ENCODE measurements at regions not wholly inside any gene's neighbourhood (a gene's known extent, or its start where the extent isn't known, plus 50 kb on each side); places are given as distances from the start of the nearest gene placed in this dataset.

DNA sequence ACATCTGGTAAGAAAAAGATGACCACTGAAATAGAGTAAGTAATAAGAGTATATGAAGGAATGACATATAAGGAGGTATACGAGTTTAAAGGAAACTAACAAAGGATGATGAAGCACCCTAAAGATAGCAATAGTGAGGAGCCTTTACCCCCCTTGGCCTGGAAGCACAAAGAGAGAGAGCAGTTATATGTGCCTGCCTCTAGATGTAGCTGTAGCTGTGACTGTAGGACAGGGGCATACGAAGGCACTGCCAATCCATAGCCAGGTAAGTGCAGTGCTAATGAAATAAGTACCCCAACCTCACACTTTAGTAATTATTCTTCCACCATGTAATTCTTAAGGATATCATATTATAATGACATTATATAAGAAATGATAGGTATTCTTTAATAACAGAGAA is 90.1 kb upstream of the FKBP1C start:
- Histone ChIP-seq H3K4me3 (no peak overlapping the region), H3K27ac (no peak overlapping the region), H3K4me1 (no peaks in the 10 kb centered on the region), H3K27me3 (no peaks in the 10 kb centered on the region), H3K36me3 (no peaks in the 10 kb centered on the region), H3K9me3 (no peaks in the 10 kb centered on the region)
- TF ChIP-seq, protein P1, sequence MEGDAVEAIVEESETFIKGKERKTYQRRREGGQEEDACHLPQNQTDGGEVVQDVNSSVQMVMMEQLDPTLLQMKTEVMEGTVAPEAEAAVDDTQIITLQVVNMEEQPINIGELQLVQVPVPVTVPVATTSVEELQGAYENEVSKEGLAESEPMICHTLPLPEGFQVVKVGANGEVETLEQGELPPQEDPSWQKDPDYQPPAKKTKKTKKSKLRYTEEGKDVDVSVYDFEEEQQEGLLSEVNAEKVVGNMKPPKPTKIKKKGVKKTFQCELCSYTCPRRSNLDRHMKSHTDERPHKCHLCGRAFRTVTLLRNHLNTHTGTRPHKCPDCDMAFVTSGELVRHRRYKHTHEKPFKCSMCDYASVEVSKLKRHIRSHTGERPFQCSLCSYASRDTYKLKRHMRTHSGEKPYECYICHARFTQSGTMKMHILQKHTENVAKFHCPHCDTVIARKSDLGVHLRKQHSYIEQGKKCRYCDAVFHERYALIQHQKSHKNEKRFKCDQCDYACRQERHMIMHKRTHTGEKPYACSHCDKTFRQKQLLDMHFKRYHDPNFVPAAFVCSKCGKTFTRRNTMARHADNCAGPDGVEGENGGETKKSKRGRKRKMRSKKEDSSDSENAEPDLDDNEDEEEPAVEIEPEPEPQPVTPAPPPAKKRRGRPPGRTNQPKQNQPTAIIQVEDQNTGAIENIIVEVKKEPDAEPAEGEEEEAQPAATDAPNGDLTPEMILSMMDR (IDR thresholded peaks at IDR 0.05) = no peak
- 33 to 34% methylated on average over 2 of the region's 2 CpGs for WGBS, 2 donors
- DNase-seq = no peak
- intact Hi-C loops (cut with DNase I) = no loop called here
- no peak for ATAC-seq

DNA sequence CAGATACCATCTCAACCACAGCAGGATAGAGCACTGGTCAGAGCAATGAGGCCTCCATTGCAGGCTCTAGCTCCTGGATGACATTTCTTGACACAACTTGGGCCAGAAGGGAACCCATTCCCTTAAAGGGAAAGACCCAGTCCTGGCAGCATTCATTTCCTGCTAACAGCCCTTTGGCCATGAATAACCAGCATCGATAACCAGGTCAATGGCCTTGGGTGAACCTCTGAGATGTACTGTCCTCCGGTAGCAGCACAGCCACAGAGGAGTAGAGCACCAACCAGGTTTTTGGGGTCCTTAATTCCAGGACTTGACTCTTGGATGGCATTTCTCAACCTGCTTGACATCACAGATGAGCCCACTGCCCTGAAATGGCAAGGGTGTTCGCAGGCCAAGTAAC is 71.2 kb upstream of the FKBP1C start:
- Histone ChIP-seq H3K36me3 (no peaks in the 10 kb centered on the region), H3K4me1 (no peaks in the 10 kb centered on the region), H3K4me3 (no peak overlapping the region), H3K27me3 (no peaks in the 10 kb centered on the region), H3K27ac (no peak overlapping the region), H3K9me3 (peaks cover 0 to 38% (median 5%) of the 10 kb centered on the region in 11 donors)
- ATAC-seq = no peak
- intact Hi-C loops (cut with DNase I) = no loop called here
- 86 to 91% methylated on average over 3 of the region's 3 CpGs for WGBS, 2 donors
- TF ChIP-seq, protein P1 (IDR thresholded peaks at IDR 0.05) = no peak
- no peak for DNase-seq

DNA sequence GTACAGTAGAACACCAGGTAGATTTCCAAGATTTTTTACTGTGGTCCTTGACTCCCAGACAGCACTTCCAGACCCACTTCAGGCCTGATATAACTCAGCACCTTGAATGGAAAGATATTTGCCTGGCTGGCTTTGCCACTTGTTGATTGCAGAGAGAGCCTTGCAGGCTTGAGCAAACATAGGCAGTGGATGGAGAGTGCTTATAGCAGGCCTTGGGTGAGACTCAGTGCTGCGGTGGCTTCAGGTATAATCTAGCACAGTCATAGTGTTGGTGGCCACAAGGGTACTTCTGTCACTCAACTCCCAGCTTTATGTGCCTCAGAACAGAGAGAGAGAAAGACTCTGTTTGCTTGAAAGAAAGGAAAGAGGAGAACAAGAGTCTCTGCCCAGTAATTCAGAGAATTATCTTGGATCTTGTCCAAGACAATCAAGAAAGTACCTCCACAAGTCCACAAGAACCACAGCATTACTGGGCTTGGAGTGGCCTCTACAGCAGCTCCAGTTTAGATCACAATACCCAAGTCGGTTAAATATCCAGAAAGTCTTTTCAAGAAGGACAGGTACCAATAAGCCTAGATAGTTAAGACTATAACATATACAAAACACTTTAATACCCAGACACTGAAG is 70.5 kb upstream of the FKBP1C start:
- ATAC-seq (no peak), DNase-seq (no peak)
- WGBS, 2 donors = 79 to 86% methylated on average over 2 of the region's 2 CpGs
- TF ChIP-seq, protein P1 (IDR thresholded peaks at IDR 0.05) = no peak
- no peaks in the 10 kb centered on the region for H3K27me3 ChIP-seq
- no peak overlapping the region for H3K4me3 ChIP-seq
- H3K36me3 ChIP-seq = no peaks in the 10 kb centered on the region
- H3K27ac ChIP-seq = no peak overlapping the region
- peaks cover 0 to 38% (median 5%) of the 10 kb centered on the region in 11 donors for H3K9me3 ChIP-seq
- intact Hi-C loops (cut with DNase I) = no loop called here
- H3K4me1 ChIP-seq = no peaks in the 10 kb centered on the region

DNA sequence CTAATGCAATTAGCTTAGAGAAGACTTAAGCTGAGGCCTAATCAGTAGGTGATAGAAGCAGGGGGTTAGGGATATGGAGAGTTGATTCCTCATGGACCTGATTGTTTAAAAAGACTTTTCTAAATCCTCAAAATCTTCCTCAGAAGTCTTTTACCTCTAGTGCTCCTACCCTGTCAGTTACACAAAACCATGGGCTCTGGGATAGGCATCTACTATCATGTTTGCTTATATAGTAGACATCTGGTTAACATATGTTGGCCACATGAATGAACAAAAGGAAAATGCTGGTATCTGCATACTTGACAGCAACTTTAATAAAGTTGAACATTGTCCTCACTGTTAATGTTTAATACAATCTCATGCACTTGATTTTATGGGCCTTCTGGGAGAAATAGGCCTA is 61.5 kb upstream of the FKBP1C start:
- intact Hi-C loops (cut with DNase I) = no loop called here
- no peaks in the 10 kb centered on the region for H3K27me3 ChIP-seq
- ATAC-seq = no peak
- no peaks in the 10 kb centered on the region for H3K9me3 ChIP-seq
- DNase-seq = no peak
- TF ChIP-seq, protein P1 (IDR thresholded peaks at IDR 0.05) = no peak
- no peaks in the 10 kb centered on the region for H3K36me3 ChIP-seq
- H3K4me3 ChIP-seq = no peak overlapping the region
- no peaks in the 10 kb centered on the region for H3K4me1 ChIP-seq
- H3K27ac ChIP-seq = no peak overlapping the region

Measured in heart right ventricle (tissue), 16 donors.